ENCODE measurements at regions not wholly inside any gene's neighbourhood (a gene's known extent, or its start where the extent isn't known, plus 50 kb on each side); places are given as distances from the start of the nearest gene placed in this dataset.

- DNase-seq: no peak
Measured at GRCh38 chr10:131724169-131724545, 176.7 kb upstream of the PPP2R2D start.

GRCh38 chr10:131724891-131725580 is 175.8 kb upstream of the PPP2R2D start:
- DNase-seq: no peak

- no peak for DNase-seq
Measured at GRCh38 chr10:131725581-131726069, 175.2 kb upstream of the PPP2R2D start.

- DNase-seq: peak; percentile 27
Measured at GRCh38 chr10:131726076-131726880, 174.5 kb upstream of the PPP2R2D start.

GRCh38 chr10:131726967-131727366 is 173.8 kb upstream of the PPP2R2D start:
- no peak for DNase-seq

GRCh38 chr10:131727560-131727959 is 173.2 kb upstream of the PPP2R2D start:
- DNase-seq: no peak

GRCh38 chr10:131728286-131729228 is 172.3 kb upstream of the PPP2R2D start:
- DNase-seq: no peak

GRCh38 chr10:131729361-131729760 is 171.4 kb upstream of the PPP2R2D start:
- no peak for DNase-seq

- no peak for DNase-seq
Measured at GRCh38 chr10:131729938-131730660, 170.7 kb upstream of the PPP2R2D start.

GRCh38 chr10:131730771-131731497 is 169.9 kb upstream of the PPP2R2D start:
- DNase-seq: no peak

GRCh38 chr10:131731780-131732630 is 168.8 kb upstream of the PPP2R2D start:
- no peak for DNase-seq

- DNase-seq: no peak
Measured at GRCh38 chr10:131732631-131733127, 168.1 kb upstream of the PPP2R2D start.

- DNase-seq: no peak
Measured at GRCh38 chr10:131733596-131733995, 167.2 kb upstream of the PPP2R2D start.

- no peak for DNase-seq
Measured at GRCh38 chr10:131735577-131735976, 165.2 kb upstream of the PPP2R2D start.

- DNase-seq: no peak
Measured at GRCh38 chr10:131736321-131736980, 164.4 kb upstream of the PPP2R2D start.

- DNase-seq: no peak
Measured at GRCh38 chr10:131737543-131738395, 163.0 kb upstream of the PPP2R2D start.

- no peak for DNase-seq
Measured at GRCh38 chr10:131738396-131738735, 162.4 kb upstream of the PPP2R2D start.

- no peak for DNase-seq
Measured at GRCh38 chr10:131739206-131739605, 161.6 kb upstream of the PPP2R2D start.

- no peak for DNase-seq
Measured at GRCh38 chr10:131742500-131742951, 158.3 kb upstream of the PPP2R2D start.
